Calu3 (cell line): ENCODE measurements at regions not wholly inside any gene's neighbourhood (a gene's known extent, or its start where the extent isn't known, plus 50 kb on each side); places are given as distances from the start of the nearest gene placed in this dataset.

Experiments
- BruUV-seq: library from RNA; stranded (reverse); fragments of 400-500 nt; replicated peaks from 2 replicates; lab custom pipeline; 2021; lab: Mats Ljungman, UMichigan
- CTCF ChIA-PET: fragments of 300-600 bp; sonication (Branson Sonifier 250); formaldehyde crosslinking; loops from one replicate; lab custom pipeline; 2022; ENCODE audit warnings: antibody characterized with exemption; lab: Charles Lee
- DNase-seq: peaks from one replicate; pipeline ENCODE4 v3.0.0; 2022
- H3K27ac Mint-ChIP-seq: one replicate; pipeline ENCODE4 v1.8.0; 2022; ENCODE audit warnings: mixed read lengths; ENCODE audit not compliant: unreplicated experiment
- H3K27me3 Mint-ChIP-seq: one replicate; pipeline ENCODE4 v1.8.0; 2022; ENCODE audit warnings: mixed read lengths; ENCODE audit not compliant: unreplicated experiment
- H3K36me3 Mint-ChIP-seq: one replicate; pipeline ENCODE4 v1.8.0; 2022; ENCODE audit warnings: mild to moderate bottlenecking, moderate library complexity, mixed read lengths; ENCODE audit not compliant: insufficient read depth, unreplicated experiment
- H3K4me1 Mint-ChIP-seq: one replicate; pipeline ENCODE4 v1.8.0; 2022; ENCODE audit warnings: mild to moderate bottlenecking, low read depth, mixed read lengths; ENCODE audit not compliant: unreplicated experiment
- H3K4me3 Mint-ChIP-seq: one replicate; pipeline ENCODE4 v1.8.0; 2022; ENCODE audit warnings: mild to moderate bottlenecking, low read depth, moderate library complexity, mixed read lengths; ENCODE audit not compliant: unreplicated experiment
- H3K9me3 Mint-ChIP-seq: one replicate; pipeline ENCODE4 v1.8.0; 2022; ENCODE audit warnings: low read depth, mixed read lengths; ENCODE audit not compliant: unreplicated experiment
- CTCF ChIP-seq: fragments of 200-600 bp; IDR thresholded peaks from one replicate; pipeline ENCODE4 v1.8.0; 2022; ENCODE audit warnings: antibody characterized with exemption; ENCODE audit not compliant: unreplicated experiment
- intact Hi-C: fragments of 100-400 bp; cut with micrococcal nuclease; formaldehyde crosslinking; loops from one replicate; pipeline ENCODE4 v1.10.0; 2022; ENCODE audit not compliant: unreplicated experiment
- microRNA-seq: library from miRNA; unstranded; fragments of <30 nt; microRNA quantifications from one replicate; pipeline ENCODE4 v1.2.0, GENCODE V29; 2022

- TF ChIP-seq CTCF, result no peak
- H3K4me1 Mint-ChIP-seq, result no peaks in the 10 kb centered on the region
- no peaks in the 10 kb centered on the region for H3K27me3 Mint-ChIP-seq
- no TSS peak for BruUV-seq
- H3K27ac Mint-ChIP-seq, result no peak overlapping the region
- no peak for DNase-seq
- H3K4me3 Mint-ChIP-seq, result no peak overlapping the region
- no peaks in the 10 kb centered on the region for H3K36me3 Mint-ChIP-seq
- CTCF ChIA-PET, result no interaction called here
- intact Hi-C loops, result no loop called here
- H3K9me3 Mint-ChIP-seq, result peaks cover 6% of the 10 kb centered on the region
These were observed 59.3 kb upstream of the ZNF169 start for GRCh38 chr9:94199776-94200175.

- intact Hi-C loops, result no loop called here
- TF ChIP-seq CTCF, result no peak
- H3K4me1 Mint-ChIP-seq, result no peaks in the 10 kb centered on the region
- DNase-seq, result no peak
- no peak overlapping the region for H3K4me3 Mint-ChIP-seq
- peaks cover 5% of the 10 kb centered on the region for H3K36me3 Mint-ChIP-seq
- peaks cover 19% of the 10 kb centered on the region for H3K9me3 Mint-ChIP-seq
- CTCF ChIA-PET, result no interaction called here
- H3K27ac Mint-ChIP-seq, result no peak overlapping the region
- BruUV-seq, result no TSS peak
- H3K27me3 Mint-ChIP-seq, result peaks cover 13% of the 10 kb centered on the region
These were observed 54.9 kb upstream of the ZNF169 start for GRCh38 chr9:94204174-94204573.

- peaks cover 5% of the 10 kb centered on the region for H3K36me3 Mint-ChIP-seq
- no peaks in the 10 kb centered on the region for H3K4me1 Mint-ChIP-seq
- no peak for DNase-seq
- CTCF ChIA-PET, result interaction anchor here (0.7 kb wide), 1 partner anchor 191 kb away, joined by 3 read pairs; no protein-coding TSS in a partner anchor
- BruUV-seq, result no TSS peak
- no peak for TF ChIP-seq CTCF
- peaks cover 19% of the 10 kb centered on the region for H3K9me3 Mint-ChIP-seq
- intact Hi-C loops, result no loop called here
- no peak overlapping the region for H3K4me3 Mint-ChIP-seq
- H3K27ac Mint-ChIP-seq, result no peak overlapping the region
- H3K27me3 Mint-ChIP-seq, result peaks cover 13% of the 10 kb centered on the region
These were observed 51.3 kb upstream of the ZNF169 start for GRCh38 chr9:94207781-94208180.

Small RNA genes in the stretch of these regions (microRNA-seq; reads per million reads assigned to microRNA genes)
- 129 reads per million, percentile 67 among the genes with 10 or more reads in this experiment for gene MIRLET7A1
- gene MIRLET7D, result 12,927 reads per million, percentile 96 among the genes with 10 or more reads in this experiment
- gene MIRLET7F1, result 361 reads per million, percentile 75 among the genes with 10 or more reads in this experiment
